ENCODE measurements at regions not wholly inside any gene's neighbourhood (a gene's known extent, or its start where the extent isn't known, plus 50 kb on each side); places are given as distances from the start of the nearest gene placed in this dataset.

GRCh38 chr6:1256435-1257008 lies 55.4 kb upstream of the FOXQ1 start:
- H3K4me2 ChIP-seq (ENCODE audit: control insufficient read depth, insufficient read depth) = no peak overlapping the region
- no peaks in the 10 kb centered on the region for H3K79me2 ChIP-seq (ENCODE audit: control insufficient read depth, insufficient read depth, low read length)
- 0 out of 4 replicates have a peak, but pooled peaks cover 0 to 1% of the 10 kb centered on the region in 2 experiments for H3K27me3 ChIP-seq (replicated peaks in 1 of 2; ENCODE audit: control insufficient read depth in 2 of 2, insufficient read depth in 2 of 2, low read length in 1 of 2)
- ChIA-PET SMC1A (ENCODE audit: uncharacterized antibody, unreplicated experiment) (no interaction called here), CTCF (interaction anchor here (0.7 kb wide), 1 partner anchor 215 kb away, joined by 3 read pairs; no protein-coding TSS in a partner anchor), RAD21 (ENCODE audit: unreplicated experiment) (no interaction called here), POLR2A (no interaction called here)
- H3K9ac ChIP-seq (ENCODE audit: control insufficient read depth, insufficient read depth, low read length) = no peak overlapping the region
- intact Hi-C loops (cut with micrococcal nuclease; ENCODE audit: unreplicated experiment) = no loop called here
- no peaks in the 10 kb centered on the region for H3K36me3 ChIP-seq (ENCODE audit: control insufficient read depth in 2 of 2, insufficient read depth in 2 of 2, low read length in 1 of 2)
- no peak overlapping the region for H3K27ac ChIP-seq (ENCODE audit: control insufficient read depth, insufficient read depth)
- DNase-seq (ENCODE audit: low read depth, low spot score) = no peak
- FAIRE-seq = no peak
- no peak for TF ChIP-seq MYB (IDR thresholded peaks at IDR 0.05; ENCODE audit: borderline replicate concordance, low read depth, low read length)
- no peak for TF ChIP-seq ZNF622 (IDR thresholded peaks at IDR 0.05)
- TF ChIP-seq CREM (IDR thresholded peaks at IDR 0.05; ENCODE audit: low read depth) = no peak
- TF ChIP-seq E2F4 (IDR thresholded peaks at IDR 0.05; ENCODE audit: low read depth, low read length) = no peak
- no peak for TF ChIP-seq PML (IDR thresholded peaks at IDR 0.05; ENCODE audit: low read length)
- TF ChIP-seq ZNF274 (IDR thresholded peaks at IDR 0.05; ENCODE audit: insufficient read depth, insufficient read length) = no peak
- no peak for TF ChIP-seq WRNIP1 (IDR thresholded peaks at IDR 0.05; ENCODE audit: borderline replicate concordance, low read depth, low read length)
- TF ChIP-seq TCF12 (IDR thresholded peaks at IDR 0.05; ENCODE audit: low read depth, low read length) = no peak
- TF ChIP-seq BMI1 (IDR thresholded peaks at IDR 0.05; ENCODE audit: borderline replicate concordance) = no peak
- no peak for TF ChIP-seq CUX1 (IDR thresholded peaks at IDR 0.05; ENCODE audit: insufficient replicate concordance, low read depth, low read length)
- TF ChIP-seq SREBF1 (IDR thresholded peaks at IDR 0.05; ENCODE audit: low read length) = no peak
- TF ChIP-seq RCOR1 (conservative IDR thresholded peaks at IDR 0.05; ENCODE audit: low read depth, low read length) = no peak
- no peak for TF ChIP-seq YY1 (IDR thresholded peaks at IDR 0.05; ENCODE audit: low read depth, low read length)
- TF ChIP-seq ESRRA (IDR thresholded peaks at IDR 0.05; ENCODE audit: low read length) = no peak
- TF ChIP-seq YBX1 (IDR thresholded peaks at IDR 0.05) = no peak
- no peak for TF ChIP-seq ASH2L (IDR thresholded peaks at IDR 0.05; ENCODE audit: borderline replicate concordance, low read depth)
- no peaks in the 10 kb centered on the region for H4K20me1 ChIP-seq (ENCODE audit: control insufficient read depth, insufficient read depth)
- WGBS (ENCODE audit: insufficient coverage, insufficient replicate concordance, low lambda C conversion rate, missing lambda C conversion rate) = 33% methylated on average over 8 of the region's 8 CpGs
- BruUV-seq (replicated peaks) = no TSS peak
- H3K9me3 ChIP-seq (replicated peaks; ENCODE audit: control insufficient read depth, insufficient read depth, low read length) = no peaks in the 10 kb centered on the region
- H3K4me1 ChIP-seq (ENCODE audit: control insufficient read depth, insufficient read depth, low read length) = no peaks in the 10 kb centered on the region
- in situ Hi-C loops (cut with MboI) = no loop called here
- H2AFZ ChIP-seq (ENCODE audit: control insufficient read depth, low read depth, low read length) = no peak overlapping the region
- no peak overlapping the region for H3K4me3 ChIP-seq
- no peak for ATAC-seq

All from GM12878 (cell line).